ENCODE measurements at regions not wholly inside any gene's neighbourhood (a gene's known extent, or its start where the extent isn't known, plus 50 kb on each side); places are given as distances from the start of the nearest gene placed in this dataset.

DNA sequence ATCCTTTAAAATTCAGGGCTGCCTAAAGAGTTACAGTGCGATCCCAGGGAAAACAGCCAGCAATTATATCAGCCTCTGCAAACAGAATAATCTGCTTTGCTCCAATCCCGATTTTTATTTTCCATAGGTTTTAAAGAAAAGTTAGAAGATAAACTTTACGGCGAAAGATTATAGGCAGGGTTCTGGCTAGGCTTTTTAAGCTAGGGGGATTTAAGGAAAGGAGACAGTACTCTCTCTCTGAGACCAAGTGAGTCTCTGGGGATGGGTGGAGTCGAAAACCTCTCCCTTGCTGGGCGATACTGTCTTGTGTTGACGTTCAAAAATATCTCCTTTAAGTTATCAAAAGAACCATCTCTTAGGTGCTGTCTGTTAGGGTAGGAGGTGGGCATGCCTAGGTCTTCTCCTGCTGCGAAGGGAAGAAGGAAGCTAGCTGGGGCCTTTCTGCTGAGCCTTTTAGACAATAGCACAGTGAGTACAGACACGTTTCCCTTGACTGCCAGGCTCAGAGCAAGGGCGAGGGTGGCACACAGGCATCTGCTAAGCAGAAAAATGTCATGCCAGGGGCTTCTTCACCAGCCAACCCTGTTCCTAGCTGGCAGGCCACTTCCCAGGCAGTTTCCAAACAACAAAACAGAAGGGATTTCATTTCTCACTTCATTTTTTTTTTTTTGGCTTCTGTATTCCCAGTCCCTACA is 167.9 kb upstream of the MAF start:
- H3K4me1 ChIP-seq, result peaks cover 0 to 48% (median 0%) of the 10 kb centered on the region in 4 donors
- H3K36me3 ChIP-seq, result no peaks in the 10 kb centered on the region
- no peaks in the 10 kb centered on the region for H3K9me3 ChIP-seq
- H3K27ac ChIP-seq, result peak overlapping the region; percentile 55 to 84 (median 78)
- peak overlapping the region in 2 of 4 donors; percentile 35 to 36 for H3K4me3 ChIP-seq
- peak in 2 of 3 donors; percentile 52 to 57 for DNase-seq
- TF ChIP-seq, protein P1, sequence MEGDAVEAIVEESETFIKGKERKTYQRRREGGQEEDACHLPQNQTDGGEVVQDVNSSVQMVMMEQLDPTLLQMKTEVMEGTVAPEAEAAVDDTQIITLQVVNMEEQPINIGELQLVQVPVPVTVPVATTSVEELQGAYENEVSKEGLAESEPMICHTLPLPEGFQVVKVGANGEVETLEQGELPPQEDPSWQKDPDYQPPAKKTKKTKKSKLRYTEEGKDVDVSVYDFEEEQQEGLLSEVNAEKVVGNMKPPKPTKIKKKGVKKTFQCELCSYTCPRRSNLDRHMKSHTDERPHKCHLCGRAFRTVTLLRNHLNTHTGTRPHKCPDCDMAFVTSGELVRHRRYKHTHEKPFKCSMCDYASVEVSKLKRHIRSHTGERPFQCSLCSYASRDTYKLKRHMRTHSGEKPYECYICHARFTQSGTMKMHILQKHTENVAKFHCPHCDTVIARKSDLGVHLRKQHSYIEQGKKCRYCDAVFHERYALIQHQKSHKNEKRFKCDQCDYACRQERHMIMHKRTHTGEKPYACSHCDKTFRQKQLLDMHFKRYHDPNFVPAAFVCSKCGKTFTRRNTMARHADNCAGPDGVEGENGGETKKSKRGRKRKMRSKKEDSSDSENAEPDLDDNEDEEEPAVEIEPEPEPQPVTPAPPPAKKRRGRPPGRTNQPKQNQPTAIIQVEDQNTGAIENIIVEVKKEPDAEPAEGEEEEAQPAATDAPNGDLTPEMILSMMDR (IDR thresholded peaks at IDR 0.05), result no peak
- TF ChIP-seq POLR2A (IDR thresholded peaks at IDR 0.05), result no peak
- no peaks in the 10 kb centered on the region for H3K27me3 ChIP-seq

DNA sequence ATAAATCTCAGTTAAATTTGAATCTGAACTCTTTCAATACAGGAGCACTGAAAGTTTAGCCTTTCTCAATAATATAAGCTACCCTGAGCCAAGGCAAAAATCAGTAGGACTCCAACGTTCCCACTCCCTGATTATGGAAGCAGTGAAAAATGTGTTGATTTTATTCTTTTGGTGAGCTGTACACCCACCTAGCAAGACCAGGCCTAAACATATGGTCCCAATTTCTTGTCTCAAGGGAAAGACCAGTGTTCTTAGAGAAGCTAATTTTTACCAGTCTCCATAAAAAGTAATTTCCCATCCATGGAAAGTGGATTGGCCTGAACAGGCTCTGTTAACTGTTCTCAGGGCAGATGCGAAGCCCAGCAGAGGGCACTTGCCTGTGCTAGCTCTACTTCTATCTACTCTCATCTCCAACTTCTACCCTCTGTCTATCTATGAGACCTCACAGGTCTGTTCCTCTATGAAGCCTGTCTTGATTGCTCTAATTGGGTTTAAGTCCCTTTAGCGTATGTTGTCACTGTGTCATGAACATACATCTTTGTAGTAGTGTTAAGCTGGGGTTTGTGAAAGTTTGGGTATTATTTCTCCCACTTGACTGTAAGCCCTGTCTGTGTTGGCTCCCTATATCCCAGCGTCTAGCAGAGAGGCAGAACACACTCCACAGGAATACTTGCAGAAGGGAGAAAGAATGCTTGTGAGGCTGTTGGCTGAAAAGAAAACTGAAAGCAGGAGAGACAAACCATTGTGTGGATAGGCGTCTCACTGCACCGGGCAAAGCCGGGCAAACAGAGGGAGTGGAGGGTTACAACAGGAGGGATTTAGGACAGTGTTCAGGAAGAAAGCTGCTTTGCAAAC is 167.1 kb upstream of the MAF start:
- H3K36me3 ChIP-seq, result no peaks in the 10 kb centered on the region
- no peaks in the 10 kb centered on the region for H3K27me3 ChIP-seq
- H3K4me1 ChIP-seq, result peaks cover 0 to 44% (median 0%) of the 10 kb centered on the region in 4 donors
- DNase-seq, result peak in 2 of 3 donors; percentile 58 to 67
- peak overlapping the region in 2 of 4 donors; percentile 35 to 36 for H3K4me3 ChIP-seq
- peak overlapping the region; percentile 55 to 84 (median 78) for H3K27ac ChIP-seq
- TF ChIP-seq, protein P1 (IDR thresholded peaks at IDR 0.05), result peak in 3 of 6 experiments; percentile 46 to 61 (median 53)
- TF ChIP-seq POLR2A (IDR thresholded peaks at IDR 0.05), result peak in 1 of 2 donors; percentile 21
- no peaks in the 10 kb centered on the region for H3K9me3 ChIP-seq

DNA sequence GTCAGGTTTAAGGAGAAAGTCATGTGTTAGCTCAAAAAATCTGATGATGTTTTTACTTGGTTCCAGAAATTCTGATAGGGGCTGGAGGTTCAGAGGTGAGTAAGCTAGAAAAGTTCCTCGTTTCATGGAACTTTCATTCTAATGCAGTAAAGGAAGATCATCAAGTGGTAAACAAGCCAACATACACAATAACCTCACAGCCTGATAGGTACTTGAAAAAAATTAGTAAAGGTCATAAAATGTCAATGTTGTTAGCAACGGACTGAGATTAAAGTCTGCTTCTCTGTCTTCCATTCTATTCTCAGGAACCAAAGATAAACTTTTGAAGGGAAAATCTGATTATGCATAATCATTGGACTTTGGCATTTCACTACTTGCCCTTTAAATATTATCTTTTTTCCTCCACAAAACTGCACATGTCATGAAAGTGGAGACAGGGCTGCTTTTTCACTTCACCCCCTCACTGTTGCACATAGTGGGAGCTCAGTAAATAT is 165.4 kb upstream of the MAF start:
- H3K4me3 ChIP-seq, result no peak overlapping the region
- H3K9me3 ChIP-seq, result no peaks in the 10 kb centered on the region
- no peaks in the 10 kb centered on the region for H3K27me3 ChIP-seq
- no peak for DNase-seq
- H3K4me1 ChIP-seq, result peaks cover 0 to 31% (median 0%) of the 10 kb centered on the region in 4 donors
- H3K27ac ChIP-seq, result peak overlapping the region in 2 of 4 donors; percentile 75 to 80
- no peaks in the 10 kb centered on the region for H3K36me3 ChIP-seq
- TF ChIP-seq, protein P1 (IDR thresholded peaks at IDR 0.05), result no peak
- TF ChIP-seq POLR2A (IDR thresholded peaks at IDR 0.05), result no peak

DNA sequence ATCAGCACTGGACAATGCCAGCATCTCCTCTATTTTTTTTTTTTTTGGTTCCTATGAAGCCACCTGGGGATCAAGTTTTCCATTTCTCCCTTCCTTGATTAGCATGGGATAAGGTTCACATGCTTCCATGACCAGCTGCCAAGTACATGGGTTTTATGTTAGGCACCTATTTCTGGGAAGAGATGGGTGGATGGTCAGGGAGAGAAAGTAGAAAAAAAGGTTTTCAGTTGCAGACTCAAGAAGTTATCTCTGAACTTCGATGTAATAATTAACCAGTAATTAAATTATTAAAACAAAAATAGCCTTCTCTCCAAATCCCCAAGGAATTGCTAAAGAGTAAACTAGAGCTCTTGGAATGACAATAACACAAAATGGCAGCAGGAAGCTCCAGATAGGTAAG is 164.9 kb upstream of the MAF start:
- Histone ChIP-seq H3K27me3 (no peaks in the 10 kb centered on the region), H3K4me3 (no peak overlapping the region), H3K36me3 (no peaks in the 10 kb centered on the region), H3K27ac (peak overlapping the region in 2 of 4 donors; percentile 75 to 80), H3K4me1 (peaks cover 0 to 30% (median 0%) of the 10 kb centered on the region in 4 donors), H3K9me3 (no peaks in the 10 kb centered on the region)
- DNase-seq, result no peak
- TF ChIP-seq POLR2A (IDR thresholded peaks at IDR 0.05), result no peak
- TF ChIP-seq, protein P1 (IDR thresholded peaks at IDR 0.05), result no peak

DNA sequence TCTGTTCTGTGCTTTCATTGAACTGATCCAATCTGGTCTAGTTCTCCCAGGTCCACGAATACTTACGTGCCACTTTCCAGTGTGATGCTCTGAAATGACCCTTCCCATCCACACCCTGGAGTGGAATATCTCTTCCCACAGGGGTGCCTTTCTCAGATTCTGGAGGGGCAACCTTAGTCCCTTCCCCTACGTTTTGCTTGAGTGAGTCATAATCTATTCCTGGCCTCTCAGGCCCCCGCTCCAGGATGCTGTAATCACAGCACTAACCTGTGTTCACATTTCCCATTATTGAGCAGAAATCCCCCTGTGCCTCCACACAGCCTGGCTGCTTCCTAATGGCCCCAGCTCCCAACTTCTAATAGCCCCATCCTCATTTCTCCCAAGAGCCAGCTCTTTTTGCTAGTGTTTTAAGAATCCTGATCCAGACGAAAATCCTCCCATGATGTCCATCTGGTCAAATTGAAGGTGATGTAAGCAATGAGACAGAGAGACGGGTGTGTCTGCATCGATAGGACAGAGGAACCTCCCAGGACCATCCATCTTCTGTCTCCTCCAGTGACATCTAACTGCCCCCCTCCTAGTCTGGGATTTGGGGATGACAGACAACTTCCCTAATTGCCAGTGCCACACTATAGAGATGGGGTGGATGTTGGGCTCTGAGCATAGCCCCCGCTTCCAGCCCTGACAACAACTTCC is 164.0 kb upstream of the MAF start:
- no peak overlapping the region for H3K4me3 ChIP-seq
- H3K27me3 ChIP-seq, result no peaks in the 10 kb centered on the region
- no peak for DNase-seq
- no peaks in the 10 kb centered on the region for H3K36me3 ChIP-seq
- H3K4me1 ChIP-seq, result peaks cover 0 to 24% (median 0%) of the 10 kb centered on the region in 4 donors
- TF ChIP-seq, protein P1 (IDR thresholded peaks at IDR 0.05), result no peak
- no peak for TF ChIP-seq POLR2A (IDR thresholded peaks at IDR 0.05)
- H3K27ac ChIP-seq, result peak overlapping the region in 1 of 4 donors; percentile 80
- H3K9me3 ChIP-seq, result no peaks in the 10 kb centered on the region

All from Peyer's patch (tissue), 4 donors.